ENCODE measurements at regions not wholly inside any gene's neighbourhood (a gene's known extent, or its start where the extent isn't known, plus 50 kb on each side); places are given as distances from the start of the nearest gene placed in this dataset.
A peak's percentile ranks its signal among the peaks of the same experiment; 100 is the strongest.

DNA sequence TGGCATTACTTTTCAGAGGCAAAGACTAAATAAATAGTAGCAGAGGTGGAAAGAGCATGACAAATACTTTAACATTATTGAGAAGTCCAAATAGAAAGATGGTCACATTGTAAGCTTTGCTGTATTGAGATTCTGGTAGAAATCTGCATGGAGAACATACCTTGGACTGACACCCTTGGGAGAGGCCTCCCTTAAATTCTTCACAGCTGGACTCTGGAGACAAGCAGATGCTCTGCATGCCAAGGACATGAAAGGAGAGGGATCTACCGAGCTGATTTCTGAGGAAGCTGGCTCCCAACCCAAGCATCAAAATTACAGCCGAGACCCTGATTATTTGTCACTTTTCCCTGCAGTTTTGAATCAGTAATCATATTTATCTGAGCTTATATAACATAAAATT is 212.5 kb upstream of the COL8A1 start:
- no peak for DNase-seq
- peaks cover 0 to 4% (median 0%) of the 10 kb centered on the region in 7 donors for H3K9me3 Mint-ChIP-seq
- no peaks in the 10 kb centered on the region for H3K4me1 Mint-ChIP-seq
- no peak overlapping the region for H3K4me3 Mint-ChIP-seq
- H3K36me3 Mint-ChIP-seq, result no peaks in the 10 kb centered on the region
- peak overlapping the region in 1 of 6 donors; percentile 25 for H3K27ac Mint-ChIP-seq
- no peaks in the 10 kb centered on the region for H3K27me3 Mint-ChIP-seq
- ATAC-seq (ENCODE audit: low read depth in 2 of 2), result no peak

DNA sequence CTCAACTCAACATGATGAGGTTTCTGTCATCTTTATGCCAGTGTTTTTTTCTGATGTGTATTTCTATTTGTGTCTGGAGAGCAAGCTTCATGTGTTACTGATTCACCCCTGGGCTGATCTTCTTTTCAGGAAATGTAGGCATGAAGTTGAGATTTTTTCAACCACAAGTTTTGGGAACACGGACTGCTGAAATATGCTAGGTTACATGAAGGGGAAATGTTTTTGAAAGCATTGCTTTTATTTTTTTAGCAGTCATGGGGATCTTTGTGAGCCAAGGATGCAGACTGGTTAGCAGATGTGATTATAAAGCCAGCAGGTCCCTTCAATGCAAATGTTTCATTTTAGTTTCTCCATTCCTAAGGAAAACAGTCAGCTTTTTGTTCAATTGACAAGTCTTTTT is 219.3 kb upstream of the COL8A1 start:
- DNase-seq (no peak), ATAC-seq (ENCODE audit: low read depth in 2 of 2) (no peak)
- H3K9me3 Mint-ChIP-seq, result peaks cover 0 to 5% (median 0%) of the 10 kb centered on the region in 7 donors
- no peaks in the 10 kb centered on the region for H3K36me3 Mint-ChIP-seq
- H3K27ac Mint-ChIP-seq, result no peak overlapping the region
- no peak overlapping the region for H3K4me3 Mint-ChIP-seq
- no peaks in the 10 kb centered on the region for H3K4me1 Mint-ChIP-seq
- no peaks in the 10 kb centered on the region for H3K27me3 Mint-ChIP-seq

DNA sequence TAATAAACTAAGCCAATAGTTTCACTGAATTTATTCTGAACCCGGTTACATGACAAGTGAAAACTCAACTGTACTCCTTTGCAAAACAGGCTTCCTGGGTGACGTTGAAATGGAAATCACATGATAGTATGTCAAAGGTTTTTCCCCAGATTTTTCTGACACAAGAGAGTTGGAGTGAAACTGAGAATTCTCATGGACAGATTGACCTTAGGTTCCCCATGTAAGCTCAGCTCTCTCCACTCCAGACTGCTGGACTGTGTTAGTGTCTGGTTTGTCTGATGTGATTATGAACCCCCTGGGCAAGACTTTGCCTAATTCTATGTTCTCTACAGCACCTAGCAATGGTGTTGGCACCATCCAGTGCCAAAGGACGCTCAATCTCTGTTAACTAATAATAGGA is 219.7 kb upstream of the COL8A1 start:
- Mint-ChIP-seq H3K36me3 (no peaks in the 10 kb centered on the region), H3K27ac (no peak overlapping the region), H3K4me3 (no peak overlapping the region), H3K4me1 (no peaks in the 10 kb centered on the region), H3K9me3 (peaks cover 0 to 5% (median 0%) of the 10 kb centered on the region in 7 donors), H3K27me3 (no peaks in the 10 kb centered on the region)
- ATAC-seq (ENCODE audit: low read depth in 2 of 2) (no peak), DNase-seq (no peak)

DNA sequence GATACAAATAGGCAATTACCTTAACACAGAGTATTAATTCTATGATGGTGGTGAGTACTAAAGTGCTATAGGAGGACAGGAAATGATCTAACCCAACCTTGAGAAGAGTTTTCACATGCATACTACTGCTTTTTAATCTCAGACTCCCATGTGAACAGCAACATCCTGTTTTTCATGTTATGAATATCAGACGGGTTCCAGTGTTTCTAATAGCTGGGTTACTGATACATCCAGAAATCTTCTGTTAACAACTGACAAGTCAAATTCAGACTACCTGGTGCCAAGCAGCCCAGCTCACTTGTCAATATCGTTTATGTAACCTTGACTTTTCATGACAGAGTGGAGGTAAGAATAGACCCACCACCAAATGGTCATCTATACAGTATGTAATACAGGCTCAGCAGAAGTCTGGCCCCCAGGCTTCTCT is 220.2 kb upstream of the COL8A1 start:
- DNase-seq (no peak), ATAC-seq (ENCODE audit: low read depth in 2 of 2) (no peak)
- H3K4me1 Mint-ChIP-seq, result no peaks in the 10 kb centered on the region
- no peaks in the 10 kb centered on the region for H3K36me3 Mint-ChIP-seq
- no peaks in the 10 kb centered on the region for H3K27me3 Mint-ChIP-seq
- H3K4me3 Mint-ChIP-seq, result no peak overlapping the region
- H3K27ac Mint-ChIP-seq, result no peak overlapping the region
- peaks cover 0 to 5% (median 0%) of the 10 kb centered on the region in 7 donors for H3K9me3 Mint-ChIP-seq

DNA sequence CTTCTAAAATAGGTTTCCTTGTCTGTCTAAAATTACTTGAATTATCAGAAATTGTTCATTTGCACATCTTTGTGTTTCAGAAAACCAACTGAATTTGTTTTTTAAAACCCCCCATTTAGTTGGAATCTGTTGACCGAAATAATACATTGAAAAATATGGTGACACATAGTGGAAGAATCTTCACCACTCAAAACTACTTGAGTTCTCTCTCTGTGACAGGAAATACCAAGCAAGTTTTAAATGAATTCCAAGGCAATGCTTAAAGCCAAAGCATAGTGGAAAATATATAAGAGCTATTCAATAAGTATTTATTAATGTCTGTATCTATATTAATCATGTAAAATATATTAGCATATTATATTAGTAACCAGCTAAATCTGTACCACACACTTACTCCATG is 224.9 kb upstream of the COL8A1 start:
- ATAC-seq (ENCODE audit: low read depth in 2 of 2), result no peak

DNA sequence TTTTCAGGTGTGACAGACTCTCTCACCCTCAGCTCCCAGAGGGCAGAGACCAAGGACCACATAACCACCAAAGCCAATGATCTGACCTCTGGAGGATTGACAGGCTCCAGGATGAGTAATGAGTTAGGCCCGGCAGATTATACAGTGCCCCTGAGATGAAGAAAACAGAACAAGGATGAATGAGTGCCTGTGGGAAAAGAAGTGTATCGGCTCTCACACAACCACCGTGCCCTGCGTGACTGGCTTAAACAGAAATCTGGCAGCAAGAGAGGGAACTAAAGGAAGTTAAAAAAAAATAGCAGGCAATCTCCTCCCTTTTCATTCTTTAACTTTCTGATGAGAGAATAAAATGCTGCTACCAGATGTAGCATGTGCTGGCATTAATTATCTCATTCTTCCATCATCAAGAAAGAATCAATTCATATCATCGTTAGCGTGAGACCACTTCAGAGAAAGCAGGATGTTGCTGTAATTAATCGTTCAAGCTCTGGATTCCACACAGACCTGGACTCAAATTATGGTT is 227.5 kb upstream of the COL8A1 start:
- H3K27me3 Mint-ChIP-seq, result no peaks in the 10 kb centered on the region
- no peaks in the 10 kb centered on the region for H3K36me3 Mint-ChIP-seq
- no peaks in the 10 kb centered on the region for H3K4me1 Mint-ChIP-seq
- no peak for ATAC-seq (ENCODE audit: low read depth in 2 of 2)
- H3K9me3 Mint-ChIP-seq, result peaks cover 0 to 7% (median 0%) of the 10 kb centered on the region in 7 donors
- H3K4me3 Mint-ChIP-seq, result no peak overlapping the region
- no peak for DNase-seq
- H3K27ac Mint-ChIP-seq, result no peak overlapping the region

More for the DNA sequence above, 224.9 kb upstream of the COL8A1 start:
- H3K27ac Mint-ChIP-seq, result no peak overlapping the region
- H3K4me3 Mint-ChIP-seq, result no peak overlapping the region
- no peaks in the 10 kb centered on the region for H3K36me3 Mint-ChIP-seq
- no peak for DNase-seq
- peaks cover 0 to 2% (median 0%) of the 10 kb centered on the region in 7 donors for H3K9me3 Mint-ChIP-seq
- H3K27me3 Mint-ChIP-seq, result no peaks in the 10 kb centered on the region
- H3K4me1 Mint-ChIP-seq, result no peaks in the 10 kb centered on the region

DNA sequence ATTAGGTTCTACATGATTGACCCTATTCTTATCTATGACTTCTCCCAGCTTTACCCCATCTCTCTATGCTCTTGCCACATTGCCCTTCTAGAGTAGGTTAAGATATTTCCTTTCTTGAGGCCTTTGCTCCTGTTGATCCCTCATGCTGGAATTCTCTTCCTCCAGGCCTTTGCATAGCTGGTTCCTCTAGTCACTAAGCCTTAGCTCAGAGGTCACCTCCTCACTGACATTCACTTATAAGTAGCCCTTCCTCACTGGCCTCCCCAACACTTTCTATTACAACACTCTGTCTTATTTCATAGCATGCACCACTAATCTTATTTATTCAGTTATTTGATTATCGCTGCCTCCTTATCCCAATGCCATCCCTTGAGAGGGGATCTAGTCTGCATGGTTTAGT is 228.4 kb upstream of the COL8A1 start:
- ATAC-seq (ENCODE audit: low read depth in 2 of 2) (no peak), DNase-seq (no peak)
- Mint-ChIP-seq H3K9me3 (peaks cover 0 to 7% (median 0%) of the 10 kb centered on the region in 7 donors), H3K36me3 (no peaks in the 10 kb centered on the region), H3K27me3 (no peaks in the 10 kb centered on the region), H3K4me3 (no peak overlapping the region), H3K27ac (no peak overlapping the region), H3K4me1 (no peaks in the 10 kb centered on the region)

DNA sequence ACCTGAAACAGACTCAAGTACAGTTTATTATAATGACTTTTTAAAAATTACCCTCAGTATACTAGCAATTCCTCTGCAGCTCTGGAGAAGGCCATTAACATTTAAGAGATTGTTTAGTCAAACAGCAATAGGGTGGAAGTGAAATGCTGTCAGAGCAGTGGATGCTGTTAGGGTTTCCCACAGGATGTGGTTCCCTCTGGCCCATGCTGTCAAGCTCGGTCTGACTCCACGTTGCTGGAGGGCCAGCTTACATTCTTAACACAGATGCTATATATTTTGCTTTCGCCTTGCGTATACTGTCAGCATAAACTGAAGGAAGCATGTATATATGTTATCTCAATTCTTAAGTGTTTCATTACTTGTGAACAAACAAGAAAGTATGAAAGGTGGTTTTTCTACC is 231.1 kb upstream of the COL8A1 start:
- H3K4me3 Mint-ChIP-seq, result no peak overlapping the region
- no peaks in the 10 kb centered on the region for H3K36me3 Mint-ChIP-seq
- no peaks in the 10 kb centered on the region for H3K4me1 Mint-ChIP-seq
- ATAC-seq (ENCODE audit: low read depth in 2 of 2), result no peak
- DNase-seq, result no peak
- peaks cover 0 to 7% (median 0%) of the 10 kb centered on the region in 7 donors for H3K9me3 Mint-ChIP-seq
- no peaks in the 10 kb centered on the region for H3K27me3 Mint-ChIP-seq
- peak overlapping the region in 1 of 6 donors; percentile 1 for H3K27ac Mint-ChIP-seq

DNA sequence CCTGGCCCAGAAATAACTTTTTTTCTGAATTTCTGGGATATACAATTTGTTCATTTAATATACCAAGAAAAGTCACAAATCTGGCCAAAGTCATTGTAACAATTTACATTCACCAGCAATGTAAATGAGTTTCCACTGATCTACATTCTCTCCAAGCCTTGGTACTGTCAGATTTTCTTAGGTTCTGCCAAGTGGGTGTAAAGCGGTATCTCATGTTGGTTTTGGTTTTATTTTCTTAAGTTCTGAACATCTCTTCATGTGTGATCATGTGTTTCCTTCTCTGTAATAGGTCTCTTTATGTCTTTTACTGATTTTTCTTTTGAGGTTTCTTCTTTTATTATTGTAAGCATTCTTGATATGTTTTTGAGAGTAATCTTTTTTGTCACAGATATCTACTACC is 235.6 kb upstream of the COL8A1 start:
- no peaks in the 10 kb centered on the region for H3K27me3 Mint-ChIP-seq
- no peak overlapping the region for H3K27ac Mint-ChIP-seq
- DNase-seq (no peak), ATAC-seq (ENCODE audit: low read depth in 2 of 2) (no peak)
- peaks cover 8 to 22% (median 15%) of the 10 kb centered on the region in 7 donors for H3K9me3 Mint-ChIP-seq
- no peak overlapping the region for H3K4me3 Mint-ChIP-seq
- no peaks in the 10 kb centered on the region for H3K4me1 Mint-ChIP-seq
- peaks cover 0 to 8% of the 10 kb centered on the region in 2 donors for H3K36me3 Mint-ChIP-seq

DNA sequence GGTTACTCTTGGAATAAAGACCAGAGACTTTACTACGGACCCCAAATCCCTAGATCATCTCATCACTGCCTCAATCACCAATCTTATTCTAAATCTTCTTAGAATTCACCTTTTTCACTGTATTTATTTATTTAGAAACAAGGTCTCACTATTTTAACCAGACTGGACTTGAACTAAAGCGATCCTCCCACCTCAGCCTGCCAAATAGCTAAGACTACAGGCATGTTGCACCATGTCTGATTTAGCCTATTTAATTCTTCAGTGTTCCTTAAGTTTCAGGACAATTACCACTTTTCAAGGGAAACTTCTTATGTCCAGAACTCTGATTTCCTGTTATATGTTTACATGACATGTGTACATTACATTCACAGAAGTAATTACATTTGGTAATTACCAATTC is 238.0 kb upstream of the COL8A1 start:
- Mint-ChIP-seq H3K4me3 (no peak overlapping the region), H3K4me1 (no peaks in the 10 kb centered on the region), H3K27me3 (no peaks in the 10 kb centered on the region), H3K9me3 (peaks cover 7 to 32% (median 13%) of the 10 kb centered on the region in 7 donors), H3K36me3 (peaks cover 0 to 8% of the 10 kb centered on the region in 2 donors), H3K27ac (no peak overlapping the region)
- DNase-seq (no peak), ATAC-seq (ENCODE audit: low read depth in 2 of 2) (no peak)

DNA sequence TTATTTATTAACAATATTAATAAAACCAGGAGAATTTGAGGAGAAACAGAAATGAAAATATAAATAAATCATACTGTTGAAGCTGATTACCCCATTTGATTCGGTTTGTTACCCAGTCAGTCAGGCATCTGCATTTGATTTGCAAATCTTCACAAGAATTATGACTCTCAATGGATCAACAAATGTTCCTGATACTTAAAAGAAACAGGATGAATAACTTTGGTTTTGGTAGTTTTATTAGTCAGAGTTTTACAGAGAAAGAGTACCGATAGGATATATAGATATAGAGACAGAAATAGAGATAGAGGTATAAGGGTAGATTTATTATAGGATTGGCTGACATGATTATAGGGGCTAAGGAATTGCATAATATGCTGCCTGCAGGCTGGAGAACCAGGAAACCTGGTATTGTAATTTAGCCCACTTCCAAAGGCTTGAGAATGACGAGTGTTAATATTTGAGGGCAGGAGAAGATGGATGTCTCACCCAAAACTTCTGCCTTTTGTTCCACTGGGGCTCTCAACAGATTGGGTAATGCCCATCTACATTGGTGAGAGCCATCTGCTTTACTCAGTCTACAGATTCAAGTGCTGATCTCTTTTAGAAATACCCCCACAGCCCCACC is 241.6 kb upstream of the COL8A1 start:
- peaks cover 0 to 8% of the 10 kb centered on the region in 2 donors for H3K36me3 Mint-ChIP-seq
- H3K9me3 Mint-ChIP-seq, result peaks cover 10 to 32% (median 13%) of the 10 kb centered on the region in 7 donors
- DNase-seq (no peak), ATAC-seq (ENCODE audit: low read depth in 2 of 2) (no peak)
- no peak overlapping the region for H3K27ac Mint-ChIP-seq
- H3K4me3 Mint-ChIP-seq, result no peak overlapping the region
- H3K27me3 Mint-ChIP-seq, result no peaks in the 10 kb centered on the region
- H3K4me1 Mint-ChIP-seq, result no peaks in the 10 kb centered on the region

DNA sequence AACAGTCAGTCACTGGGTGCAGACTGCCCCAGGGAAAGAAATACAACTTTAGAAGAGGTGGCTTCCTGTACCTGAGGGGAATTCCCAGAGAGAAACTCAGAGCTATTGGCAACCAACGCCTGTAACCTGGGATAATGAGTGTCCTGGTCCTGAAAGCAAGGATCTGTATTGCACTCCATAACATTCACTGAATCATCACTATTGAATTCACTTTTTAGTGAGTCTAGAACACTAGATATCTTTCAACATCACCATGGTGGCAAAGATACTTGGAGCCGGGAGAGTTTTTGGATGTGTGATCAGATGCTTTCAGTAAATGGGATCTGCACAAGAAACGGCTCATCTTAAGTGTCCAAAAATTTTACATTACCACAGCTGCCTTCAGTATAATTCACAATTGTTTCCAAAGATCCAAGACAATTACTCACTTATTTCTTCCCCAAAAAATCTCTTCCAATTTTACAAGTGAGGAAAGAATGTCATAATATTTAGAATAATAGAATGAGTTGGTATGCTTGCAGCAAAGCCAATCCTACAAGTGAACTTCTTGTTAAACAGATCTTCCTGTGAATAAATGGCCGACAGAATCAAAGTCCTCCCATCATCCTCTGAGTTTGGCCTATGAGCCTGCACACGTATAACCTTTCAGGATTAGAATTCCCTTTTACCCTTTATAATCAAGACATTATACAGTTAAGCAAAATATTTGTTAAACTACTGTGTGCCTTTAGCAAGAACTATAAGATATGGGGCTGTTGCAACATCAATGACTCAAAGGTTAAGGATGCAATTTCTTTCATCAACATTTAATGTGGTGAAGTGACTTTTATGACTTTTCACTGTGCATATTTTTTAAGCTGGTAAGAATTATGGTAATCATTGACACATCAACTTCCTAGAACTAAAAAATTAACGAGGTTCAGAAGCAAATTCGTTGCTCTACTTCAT is 243.3 kb upstream of the COL8A1 start:
- no peak overlapping the region for H3K4me3 Mint-ChIP-seq
- ATAC-seq (ENCODE audit: low read depth in 2 of 2) (no peak), DNase-seq (no peak)
- H3K27ac Mint-ChIP-seq, result no peak overlapping the region
- H3K9me3 Mint-ChIP-seq, result peaks cover 8 to 32% (median 13%) of the 10 kb centered on the region in 7 donors
- no peaks in the 10 kb centered on the region for H3K27me3 Mint-ChIP-seq
- no peaks in the 10 kb centered on the region for H3K4me1 Mint-ChIP-seq
- H3K36me3 Mint-ChIP-seq, result peaks cover 0 to 8% of the 10 kb centered on the region in 2 donors

DNA sequence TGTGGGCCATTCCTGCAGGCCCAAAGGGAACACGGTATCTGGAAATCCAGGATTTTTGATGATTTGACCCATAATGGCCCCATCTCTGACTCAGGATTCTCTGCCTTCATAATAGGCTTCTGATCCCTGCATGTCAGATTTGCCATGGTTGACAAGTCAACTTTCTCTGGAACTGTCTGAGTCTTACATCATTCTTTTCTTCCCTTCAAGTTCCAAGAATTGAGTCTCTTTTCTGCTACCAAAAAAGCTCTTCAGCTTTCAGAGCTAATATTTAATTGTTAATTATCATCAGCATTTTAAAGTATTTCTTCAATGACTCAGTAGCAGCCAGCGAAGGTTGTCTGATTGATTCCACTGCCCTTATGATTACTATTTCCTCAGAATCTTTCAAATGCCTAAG is 244.4 kb upstream of the COL8A1 start:
- H3K36me3 Mint-ChIP-seq, result peaks cover 0 to under 1% of the 10 kb centered on the region in 2 donors
- H3K4me3 Mint-ChIP-seq, result peak overlapping the region in 1 of 8 donors; percentile 39
- no peaks in the 10 kb centered on the region for H3K4me1 Mint-ChIP-seq
- ATAC-seq (ENCODE audit: low read depth in 2 of 2), result no peak
- H3K27me3 Mint-ChIP-seq, result no peaks in the 10 kb centered on the region
- H3K9me3 Mint-ChIP-seq, result peaks cover 3 to 24% (median 8%) of the 10 kb centered on the region in 7 donors
- H3K27ac Mint-ChIP-seq, result no peak overlapping the region
- DNase-seq, result no peak

DNA sequence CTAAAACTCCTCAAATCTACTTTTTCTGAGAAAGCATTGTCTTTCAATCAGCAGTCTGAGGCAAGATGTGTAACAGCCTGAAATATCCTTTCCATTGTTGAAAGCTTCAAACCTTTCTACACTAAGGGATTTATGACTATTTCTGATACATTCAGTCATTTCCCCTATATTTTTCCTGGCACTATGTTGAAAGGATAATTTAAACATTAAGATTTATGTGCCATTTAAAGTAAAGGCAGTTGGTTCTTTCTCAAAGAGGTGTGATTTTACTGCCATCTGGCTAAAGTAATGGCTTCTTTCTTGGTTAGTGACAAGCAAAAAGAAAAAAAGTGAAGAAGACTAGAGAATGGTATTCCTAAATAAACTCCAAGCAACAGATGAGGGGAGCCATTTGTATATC is 249.6 kb upstream of the COL8A1 start:
- H3K27me3 Mint-ChIP-seq, result no peaks in the 10 kb centered on the region
- DNase-seq (no peak), ATAC-seq (ENCODE audit: low read depth in 2 of 2) (no peak)
- H3K27ac Mint-ChIP-seq, result no peak overlapping the region
- no peaks in the 10 kb centered on the region for H3K4me1 Mint-ChIP-seq
- no peak overlapping the region for H3K4me3 Mint-ChIP-seq
- peaks cover 0 to 9% (median 0%) of the 10 kb centered on the region in 7 donors for H3K9me3 Mint-ChIP-seq
- no peaks in the 10 kb centered on the region for H3K36me3 Mint-ChIP-seq

All from naive B cell (primary cell).